DND-41 (cell line): ENCODE measurements at regions not wholly inside any gene's neighbourhood (a gene's known extent, or its start where the extent isn't known, plus 50 kb on each side); places are given as distances from the start of the nearest gene placed in this dataset.

Source experiments
- CTCF ChIP-seq: IDR thresholded peaks from 2 replicates; pipeline ENCODE4 v1.5.1; 2012; ENCODE audit warnings: borderline replicate concordance, low read length, moderate library complexity, mild to moderate bottlenecking; ENCODE audit not compliant: poor library complexity, severe bottlenecking; ENCODE audit errors: extremely low read depth
- EZH2 ChIP-seq: IDR thresholded peaks from 3 replicates; pipeline ENCODE4 v1.6.1; 2012; ENCODE audit warnings: borderline replicate concordance, low read depth, mild to moderate bottlenecking, moderate library complexity, low read length, inconsistent platforms; ENCODE audit not compliant: severe bottlenecking

- no peak for TF ChIP-seq CTCF
- TF ChIP-seq EZH2 = no peak
Measured at GRCh38 chr2:239747274-239747673, 277.9 kb downstream of the NDUFA10 start.
